Mesenchymal stem cell (in vitro differentiated cells and primary cell): ENCODE measurements at regions not wholly inside any gene's neighbourhood (a gene's known extent, or its start where the extent isn't known, plus 50 kb on each side); places are given as distances from the start of the nearest gene placed in this dataset.

Experiments used
- DNase-seq: peaks from one replicate; pipeline ENCODE4 v3.0.0-alpha.2; 2013
- H2AFZ ChIP-seq: one replicate; pipeline ENCODE4 v1.6.1; 2013; ENCODE audit warnings: low read depth, mild to moderate bottlenecking, control low read depth, inconsistent platforms, low read length, moderate library complexity
- H2AK5ac ChIP-seq: 2 replicates; pipeline ENCODE4 v1.6.1; 2013; ENCODE audit warnings: low read length, moderate library complexity, mild to moderate bottlenecking, inconsistent platforms; ENCODE audit not compliant: severe bottlenecking
- H2BK120ac ChIP-seq: one replicate; pipeline ENCODE4 v1.6.1; 2013; ENCODE audit warnings: low read depth, mild to moderate bottlenecking, inconsistent platforms, low read length, moderate library complexity
- H2BK12ac ChIP-seq, 2 experiments: one replicate each; pipeline ENCODE4 v1.6.1; 2013; ENCODE audit warnings: inconsistent platforms in 2 of 2, low read length in 2 of 2, mild to moderate bottlenecking in 2 of 2, moderate library complexity in 2 of 2, control low read depth in 1 of 2
- H2BK15ac ChIP-seq: one replicate; pipeline ENCODE4 v1.6.1; 2013; ENCODE audit warnings: mild to moderate bottlenecking, low read depth, inconsistent platforms; ENCODE audit not compliant: poor library complexity, severe bottlenecking
- H2BK5ac ChIP-seq: 2 replicates; pipeline ENCODE4 v1.6.1; 2013; ENCODE audit warnings: low read depth, mild to moderate bottlenecking, low read length, control low read depth, inconsistent platforms; ENCODE audit not compliant: poor library complexity, severe bottlenecking
- H3K14ac ChIP-seq, 2 experiments: one replicate each; pipeline ENCODE4 v1.6.1; 2013; ENCODE audit warnings: inconsistent platforms in 2 of 2, low read length in 2 of 2, control low read depth in 1 of 2, mild to moderate bottlenecking in 1 of 2, moderate library complexity in 1 of 2
- H3K18ac ChIP-seq, 2 experiments: one replicate each; pipeline ENCODE4 v1.6.1; 2013; ENCODE audit warnings: inconsistent platforms in 2 of 2, low read length in 2 of 2, control low read depth in 1 of 2, low read depth in 1 of 2, mild to moderate bottlenecking in 1 of 2
- H3K23ac ChIP-seq, 2 experiments: one replicate each; pipeline ENCODE4 v1.6.1; 2013; ENCODE audit warnings: inconsistent platforms in 2 of 2, low read length in 2 of 2, mild to moderate bottlenecking in 2 of 2, moderate library complexity in 2 of 2, control low read depth in 1 of 2
- H3K27ac ChIP-seq: 2 replicates; pipeline ENCODE4 v1.5.1; 2013; ENCODE audit warnings: mild to moderate bottlenecking, moderate library complexity, low read length, control low read depth, inconsistent platforms; ENCODE audit not compliant: poor library complexity, severe bottlenecking
- H3K27me3 ChIP-seq, 2 experiments: 2 replicates each; pipeline versions ENCODE4 v1.6.1 to v1.7.0; 2013; ENCODE audit warnings: low read length in 2 of 2, mild to moderate bottlenecking in 2 of 2, moderate library complexity in 2 of 2, control low read depth in 1 of 2, inconsistent platforms in 1 of 2; ENCODE audit not compliant: control insufficient read depth in 1 of 2, insufficient read depth in 1 of 2
- H3K36me3 ChIP-seq, 2 experiments: 2 replicates each; pipeline versions ENCODE4 v1.6.1 to v1.7.0; 2013; ENCODE audit warnings: low read length in 2 of 2, control low read depth in 1 of 2, inconsistent platforms in 1 of 2, low read depth in 1 of 2, mild to moderate bottlenecking in 1 of 2; ENCODE audit not compliant: insufficient read depth in 2 of 2, control insufficient read depth in 1 of 2
- H3K4ac ChIP-seq, 2 experiments: one replicate each; pipeline ENCODE4 v1.6.1; 2013; ENCODE audit warnings: inconsistent platforms in 2 of 2, low read length in 2 of 2, mild to moderate bottlenecking in 2 of 2, moderate library complexity in 2 of 2, control low read depth in 1 of 2, low read depth in 1 of 2
- H3K4me1 ChIP-seq: 2 replicates; pipeline ENCODE4 v1.6.1; 2013; ENCODE audit warnings: low read depth, low read length, control low read depth; ENCODE audit not compliant: control insufficient read depth, insufficient read depth
- H3K4me2 ChIP-seq: 2 replicates; pipeline ENCODE4 v1.6.1; 2013; ENCODE audit warnings: low read length, mild to moderate bottlenecking, inconsistent platforms; ENCODE audit not compliant: poor library complexity, severe bottlenecking
- H3K4me3 ChIP-seq, 2 experiments: 2 replicates each; pipeline versions ENCODE4 v1.5.1 to v1.7.0; 2013; ENCODE audit warnings: low read length in 2 of 2, mild to moderate bottlenecking in 2 of 2, control low read depth in 1 of 2, low read depth in 1 of 2; ENCODE audit not compliant: insufficient read depth in 1 of 2
- H3K79me1 ChIP-seq: replicated peaks from 2 replicates; pipeline ENCODE4 v1.6.1; 2013; ENCODE audit warnings: mild to moderate bottlenecking, control low read depth, low read length, inconsistent platforms; ENCODE audit not compliant: poor library complexity, severe bottlenecking
- H3K9ac ChIP-seq: 2 replicates; pipeline ENCODE4 v1.7.0; 2013; ENCODE audit warnings: mild to moderate bottlenecking, low read length, moderate library complexity
- H3K9me3 ChIP-seq: 2 replicates; pipeline ENCODE4 v1.7.0; 2013; ENCODE audit warnings: mild to moderate bottlenecking, low read length; ENCODE audit not compliant: control insufficient read depth
- H4K8ac ChIP-seq: one replicate; pipeline ENCODE4 v1.6.1; 2013; ENCODE audit warnings: inconsistent platforms, mild to moderate bottlenecking, low read length, moderate library complexity
- H4K91ac ChIP-seq: one replicate; pipeline ENCODE4 v1.6.1; 2013; ENCODE audit warnings: mild to moderate bottlenecking, low read length, inconsistent platforms
- WGBS: methylation state at CpG from one replicate; pipeline ENCODE4 v1.1.7; 2013; ENCODE audit warnings: mixed read lengths; 5-methylcytosine and 5-hydroxymethylcytosine counted together

DNA sequence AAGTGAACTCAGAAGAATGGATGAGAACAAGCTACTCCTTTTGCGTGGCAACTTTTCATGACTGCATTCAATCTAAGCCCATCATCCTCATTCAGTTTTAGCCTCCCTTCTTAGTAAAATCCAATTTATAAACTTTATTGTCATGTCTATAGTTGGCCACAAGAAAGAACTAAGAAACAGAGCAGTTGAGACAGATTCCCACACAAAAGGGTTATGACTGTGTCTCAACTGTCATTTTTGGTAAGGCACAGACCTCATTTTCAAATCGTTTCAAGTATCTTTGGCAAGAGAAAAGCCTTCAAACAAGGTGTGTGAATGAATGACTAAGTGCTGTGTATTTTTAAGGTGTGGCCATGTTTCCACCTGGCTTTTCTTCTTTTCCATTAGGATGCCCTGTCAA is 84.2 kb upstream of the CREB5 start:
- no peak overlapping the region for H2BK15ac ChIP-seq
- H2BK5ac ChIP-seq, result no peak overlapping the region
- WGBS, result 95% methylated on average over 2 of the region's 2 CpGs
- H3K27me3 ChIP-seq, result no peaks in the 10 kb centered on the region
- no peak overlapping the region for H2BK12ac ChIP-seq
- H4K8ac ChIP-seq, result no peak overlapping the region
- H3K27ac ChIP-seq, result no peak overlapping the region
- no peak overlapping the region for H3K14ac ChIP-seq
- no peak overlapping the region for H3K18ac ChIP-seq
- H3K4me3 ChIP-seq, result no peak overlapping the region
- H2AK5ac ChIP-seq, result no peak overlapping the region
- H3K36me3 ChIP-seq, result no peaks in the 10 kb centered on the region
- no peak overlapping the region for H3K9ac ChIP-seq
- no peaks in the 10 kb centered on the region for H3K79me1 ChIP-seq
- H3K4me2 ChIP-seq, result no peak overlapping the region
- no peak overlapping the region for H2AFZ ChIP-seq
- no peak overlapping the region for H2BK120ac ChIP-seq
- no peak overlapping the region for H3K4ac ChIP-seq
- H4K91ac ChIP-seq, result no peak overlapping the region
- DNase-seq, result no peak
- no peaks in the 10 kb centered on the region for H3K9me3 ChIP-seq
- no peaks in the 10 kb centered on the region for H3K4me1 ChIP-seq
- no peak overlapping the region for H3K23ac ChIP-seq

DNA sequence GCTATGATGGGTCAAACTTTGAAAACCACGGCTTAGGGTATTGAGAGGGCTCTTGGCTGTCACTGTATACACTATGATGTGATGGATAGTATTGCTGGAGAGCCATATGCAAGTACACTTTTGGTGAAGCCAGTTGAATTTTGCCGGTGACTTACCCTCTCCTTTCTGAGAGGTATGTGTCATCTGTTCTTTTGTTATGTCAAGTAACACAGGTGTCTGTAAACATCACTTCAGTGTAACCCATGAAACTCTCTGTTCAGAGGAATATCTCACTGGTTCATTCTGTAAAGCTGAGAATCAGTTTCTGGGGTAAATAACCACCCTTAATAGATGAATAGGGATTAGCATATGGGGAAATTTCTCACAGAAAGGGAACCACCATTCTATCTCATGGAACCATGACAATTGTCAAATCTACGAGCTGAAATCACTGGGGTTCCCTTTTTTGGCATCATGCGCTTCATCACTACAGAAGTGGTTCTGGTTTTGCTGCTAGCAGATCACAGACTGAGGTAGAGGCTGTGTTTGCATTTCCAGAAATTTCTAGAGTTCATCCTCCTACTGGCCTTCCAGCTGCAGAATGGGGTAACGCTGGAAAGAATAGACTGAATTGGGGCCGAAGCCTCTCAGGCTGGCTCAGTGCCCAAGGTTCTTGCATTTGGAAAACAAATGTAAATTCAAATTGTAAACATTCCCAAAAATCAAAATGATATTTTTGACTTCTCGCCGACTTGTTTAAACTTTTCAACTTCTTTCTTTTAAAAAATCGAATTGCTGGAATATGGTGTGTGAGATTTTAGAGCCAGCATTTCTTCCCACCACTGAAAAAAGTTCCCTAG is 83.3 kb upstream of the CREB5 start:
- no peaks in the 10 kb centered on the region for H3K9me3 ChIP-seq
- no peak overlapping the region for H3K27ac ChIP-seq
- H3K36me3 ChIP-seq, result no peaks in the 10 kb centered on the region
- H3K23ac ChIP-seq, result no peak overlapping the region
- no peaks in the 10 kb centered on the region for H3K27me3 ChIP-seq
- H3K9ac ChIP-seq, result peak overlapping the region; percentile 72
- H3K4me3 ChIP-seq, result no peak overlapping the region
- H2BK15ac ChIP-seq, result no peak overlapping the region
- no peak overlapping the region for H2BK12ac ChIP-seq
- no peak overlapping the region for H2AFZ ChIP-seq
- H3K4me1 ChIP-seq, result no peaks in the 10 kb centered on the region
- no peak overlapping the region for H3K4ac ChIP-seq
- no peak overlapping the region for H4K91ac ChIP-seq
- no peak overlapping the region for H3K18ac ChIP-seq
- H3K79me1 ChIP-seq, result no peaks in the 10 kb centered on the region
- no peak overlapping the region for H2BK5ac ChIP-seq
- WGBS, result 89% methylated on average over 6 of the region's 9 CpGs
- no peak overlapping the region for H3K14ac ChIP-seq
- H3K4me2 ChIP-seq, result no peak overlapping the region
- no peak overlapping the region for H2BK120ac ChIP-seq
- H4K8ac ChIP-seq, result no peak overlapping the region
- H2AK5ac ChIP-seq, result no peak overlapping the region
- no peak for DNase-seq

DNA sequence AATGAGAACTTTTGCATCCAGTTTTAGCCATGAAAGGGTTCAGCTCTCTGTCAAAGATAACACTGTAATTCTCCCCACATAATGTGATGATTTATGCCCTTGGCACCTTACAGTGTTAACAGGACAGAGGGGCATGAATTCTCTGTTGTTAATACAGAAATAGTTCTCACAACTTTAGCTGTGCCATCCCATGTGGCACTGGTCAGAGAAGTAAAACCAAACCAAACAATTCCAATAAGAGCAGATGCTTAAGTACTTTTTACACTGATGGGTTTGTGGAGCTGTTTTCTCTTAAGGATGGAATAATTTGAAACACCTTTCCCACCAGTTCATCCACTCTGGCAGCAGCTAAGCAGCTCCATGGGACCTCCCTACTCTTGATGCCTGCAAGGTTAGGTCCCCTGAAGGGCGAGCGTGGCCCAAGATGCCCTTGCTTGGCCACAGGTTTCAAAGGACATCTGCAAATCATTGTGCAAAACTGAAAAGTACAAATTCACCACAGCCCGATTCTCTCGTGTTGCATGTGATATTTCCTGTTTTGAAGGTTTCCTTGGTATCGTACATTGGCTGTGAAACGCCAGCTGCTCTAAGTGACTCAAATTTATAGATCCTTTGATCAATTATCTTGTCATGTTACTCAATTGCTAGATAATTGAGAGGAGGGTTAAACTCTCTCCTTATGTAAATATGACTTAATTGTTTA is 82.5 kb upstream of the CREB5 start:
- Histone ChIP-seq H3K14ac (no peak overlapping the region), H3K27ac (no peak overlapping the region), H4K91ac (no peak overlapping the region), H3K23ac (no peak overlapping the region), H2BK12ac (no peak overlapping the region), H3K4me2 (no peak overlapping the region), H2BK5ac (no peak overlapping the region), H4K8ac (no peak overlapping the region), H3K4ac (no peak overlapping the region), H2BK15ac (no peak overlapping the region), H3K36me3 (no peaks in the 10 kb centered on the region), H2BK120ac (no peak overlapping the region), H3K27me3 (no peaks in the 10 kb centered on the region), H3K9me3 (peaks cover under 1% of the 10 kb centered on the region), H3K79me1 (no peaks in the 10 kb centered on the region), H3K4me1 (no peaks in the 10 kb centered on the region), H3K4me3 (peak overlapping the region in 1 of 2 experiments; percentile 46), H3K18ac (no peak overlapping the region), H2AK5ac (no peak overlapping the region), H2AFZ (no peak overlapping the region), H3K9ac (peak overlapping the region; percentile 72)
- DNase-seq, result peak; percentile 4
- 84% methylated on average over 4 of the region's 6 CpGs for WGBS

DNA sequence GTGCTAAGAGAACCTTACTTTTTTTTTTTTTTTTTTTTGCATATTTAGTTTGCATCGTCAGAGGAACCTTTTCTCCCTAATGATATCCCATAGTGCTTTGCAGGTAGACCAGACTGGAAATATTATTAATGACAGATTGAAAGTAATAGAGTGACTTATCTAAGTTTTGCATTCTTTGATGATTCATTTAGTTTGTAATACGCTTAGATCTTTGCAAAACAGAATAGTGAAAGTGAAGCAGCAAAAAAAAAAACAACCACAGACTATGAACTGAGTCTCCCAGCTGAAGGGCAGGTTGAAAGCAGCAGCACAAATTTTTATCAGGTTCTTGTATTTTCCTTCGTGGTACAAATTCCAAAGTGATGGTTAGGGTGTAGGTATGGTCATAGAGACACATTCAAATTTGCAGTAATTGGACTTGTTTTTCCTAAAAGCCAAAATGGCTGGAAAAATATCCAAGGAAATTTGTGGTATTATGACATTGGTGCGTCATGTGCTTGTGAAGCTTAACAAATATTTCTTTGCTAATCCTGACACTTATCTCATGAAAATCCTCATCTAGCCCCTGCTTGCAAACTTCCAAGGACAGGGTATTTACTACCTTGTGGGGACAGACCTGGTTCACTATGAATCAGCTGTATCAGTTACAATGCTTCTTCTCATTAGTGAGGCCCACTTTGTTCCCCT is 81.8 kb upstream of the CREB5 start:
- Histone ChIP-seq H3K9me3 (peaks cover 3% of the 10 kb centered on the region), H3K4me1 (no peaks in the 10 kb centered on the region), H2BK120ac (no peak overlapping the region), H3K18ac (no peak overlapping the region), H3K4me2 (no peak overlapping the region), H4K91ac (no peak overlapping the region), H3K9ac (peak overlapping the region; percentile 72), H3K4ac (no peak overlapping the region), H2AFZ (no peak overlapping the region), H2AK5ac (no peak overlapping the region), H4K8ac (no peak overlapping the region), H3K23ac (no peak overlapping the region), H3K4me3 (peak overlapping the region in 1 of 2 experiments; percentile 46), H2BK5ac (no peak overlapping the region), H2BK15ac (no peak overlapping the region), H2BK12ac (no peak overlapping the region), H3K14ac (no peak overlapping the region), H3K27ac (no peak overlapping the region), H3K27me3 (no peaks in the 10 kb centered on the region), H3K36me3 (no peaks in the 10 kb centered on the region), H3K79me1 (no peaks in the 10 kb centered on the region)
- WGBS, result 65% methylated on average over 3 of the region's 4 CpGs
- DNase-seq, result no peak
